Neuronal stem cell (in vitro differentiated cells): ENCODE measurements at regions not wholly inside any gene's neighbourhood (a gene's known extent, or its start where the extent isn't known, plus 50 kb on each side); places are given as distances from the start of the nearest gene placed in this dataset.

ENCODE experiments used
- DNase-seq: peaks from one replicate; pipeline ENCODE4 v3.0.0-alpha.2; 2013; ENCODE audit warnings: low spot score
- H2AFZ ChIP-seq: one replicate; pipeline ENCODE4 v1.6.1; 2013; ENCODE audit warnings: mild to moderate bottlenecking, low read length, inconsistent platforms
- H2AK5ac ChIP-seq: 2 replicates; pipeline ENCODE4 v1.6.1; 2013; ENCODE audit warnings: low read depth, mild to moderate bottlenecking, inconsistent platforms, low read length, moderate library complexity, mixed read lengths
- H2BK120ac ChIP-seq: 2 replicates; pipeline ENCODE4 v1.6.1; 2013; ENCODE audit warnings: low read depth, mild to moderate bottlenecking, inconsistent platforms, low read length, moderate library complexity, mixed read lengths
- H2BK12ac ChIP-seq: one replicate; pipeline ENCODE4 v1.6.1; 2013; ENCODE audit warnings: low read length, inconsistent platforms
- H2BK15ac ChIP-seq: 2 replicates; pipeline ENCODE4 v1.6.1; 2013; ENCODE audit warnings: mild to moderate bottlenecking, low read length, inconsistent platforms, mixed read lengths
- H2BK5ac ChIP-seq: one replicate; pipeline ENCODE4 v1.6.1; 2013; ENCODE audit warnings: inconsistent platforms, mild to moderate bottlenecking, low read length, moderate library complexity
- H3K14ac ChIP-seq: one replicate; pipeline ENCODE4 v1.6.1; 2013; ENCODE audit warnings: low read length, inconsistent platforms
- H3K18ac ChIP-seq: 2 replicates; pipeline ENCODE4 v1.6.1; 2013; ENCODE audit warnings: low read length, inconsistent platforms
- H3K23ac ChIP-seq: 2 replicates; pipeline ENCODE4 v1.6.1; 2013; ENCODE audit warnings: low read depth, mild to moderate bottlenecking, mixed read lengths, low read length, inconsistent platforms; ENCODE audit not compliant: poor library complexity
- H3K27ac ChIP-seq: replicated peaks from 3 replicates; pipeline ENCODE4 v1.5.1; 2013; ENCODE audit warnings: low read length, inconsistent platforms
- H3K27me3 ChIP-seq, 3 experiments: 2 replicates each; pipeline ENCODE4 v1.6.1; 2013; ENCODE audit warnings: low read length in 3 of 3, mild to moderate bottlenecking in 2 of 3, inconsistent platforms in 1 of 3, low read depth in 1 of 3, mixed read lengths in 1 of 3, moderate library complexity in 1 of 3; ENCODE audit not compliant: control insufficient read depth in 3 of 3, insufficient read depth in 3 of 3
- H3K36me3 ChIP-seq, 2 donors: replicated peaks in 1 of 2; 2 replicates each; pipeline ENCODE4 v1.6.1; 2013; ENCODE audit warnings: low read length in 2 of 2; ENCODE audit not compliant: control insufficient read depth in 2 of 2, insufficient read depth in 2 of 2
- H3K4ac ChIP-seq: 2 replicates; pipeline ENCODE4 v1.6.1; 2013; ENCODE audit warnings: inconsistent platforms, mild to moderate bottlenecking, low read length, moderate library complexity
- H3K4me1 ChIP-seq, 2 donors: 1 replicate in 1 of 2; 2 replicates in 1 of 2; pipeline ENCODE4 v1.6.1; 2013; ENCODE audit warnings: low read length in 2 of 2, low read depth in 1 of 2; ENCODE audit not compliant: control insufficient read depth in 2 of 2, insufficient read depth in 1 of 2
- H3K4me2 ChIP-seq: one replicate; pipeline ENCODE4 v1.6.1; 2013; ENCODE audit warnings: mild to moderate bottlenecking, low read length, inconsistent platforms; ENCODE audit not compliant: insufficient read depth, poor library complexity, severe bottlenecking
- H3K4me3 ChIP-seq, 2 donors: 2 replicates each; pipeline ENCODE4 v1.5.1; 2013; ENCODE audit warnings: low read length in 2 of 2, mild to moderate bottlenecking in 2 of 2, inconsistent platforms in 1 of 2, moderate library complexity in 1 of 2
- H3K79me1 ChIP-seq: one replicate; pipeline ENCODE4 v1.6.1; 2013; ENCODE audit warnings: low read depth, mild to moderate bottlenecking, inconsistent platforms, low read length, moderate library complexity
- H3K9ac ChIP-seq: one replicate; pipeline ENCODE4 v1.6.1; 2013; ENCODE audit warnings: mild to moderate bottlenecking, low read depth, low read length, inconsistent platforms; ENCODE audit not compliant: poor library complexity
- H3K9me3 ChIP-seq, 2 donors: replicated peaks in 1 of 2; 2 replicates each; pipeline versions ENCODE3 to v1.6.1; 2013; ENCODE audit warnings: low read length in 2 of 2, mild to moderate bottlenecking in 2 of 2, inconsistent platforms in 1 of 2, low read depth in 1 of 2, mixed read lengths in 1 of 2, moderate library complexity in 1 of 2; ENCODE audit not compliant: control insufficient read depth in 2 of 2, insufficient read depth in 1 of 2
- H4K8ac ChIP-seq: one replicate; pipeline ENCODE4 v1.6.1; 2013; ENCODE audit warnings: low read depth, mild to moderate bottlenecking, inconsistent platforms, low read length, moderate library complexity
- H4K91ac ChIP-seq: one replicate; pipeline ENCODE4 v1.6.1; 2013; ENCODE audit warnings: low read length, low read depth, mild to moderate bottlenecking, inconsistent platforms; ENCODE audit not compliant: poor library complexity
- WGBS, 2 donors: extraction: QIAGEN DNeasy Blood & Tissue Kit; methylation state at CpG; one replicate each; pipeline ENCODE4 v1.1.7; 2013; ENCODE audit warnings: missing lambda C conversion rate in 2 of 2, mixed read lengths in 1 of 2; ENCODE audit not compliant: insufficient read length in 2 of 2, insufficient replicate concordance in 1 of 2; ENCODE audit errors: extremely low coverage in 2 of 2; 5-methylcytosine and 5-hydroxymethylcytosine counted together

DNA sequence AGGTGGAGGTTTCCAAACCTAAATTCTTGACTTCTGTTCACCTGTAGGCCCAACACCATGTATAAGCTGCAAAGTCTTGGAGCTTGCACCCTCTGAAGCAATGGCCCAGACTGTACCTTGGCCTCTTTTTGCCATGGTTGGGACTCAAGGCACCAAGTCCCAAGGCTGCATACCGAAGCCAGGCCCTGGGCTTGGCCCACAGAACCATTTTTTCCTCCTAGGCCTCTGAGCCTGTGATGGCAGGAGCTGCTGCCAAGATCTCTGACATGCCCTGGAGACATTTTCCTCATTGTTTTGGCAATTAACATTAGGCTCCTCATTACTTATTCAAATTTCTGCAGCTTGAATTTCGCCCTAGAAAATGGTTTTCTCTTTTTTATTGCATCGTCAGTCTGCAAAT is 297.9 kb downstream of the OXSM start:
- Histone ChIP-seq H2BK5ac (no peak overlapping the region), H3K27me3 (no peaks in the 10 kb centered on the region), H3K36me3 (no peaks in the 10 kb centered on the region), H4K8ac (no peak overlapping the region), H2BK120ac (no peak overlapping the region), H2AK5ac (no peak overlapping the region), H3K14ac (no peak overlapping the region), H3K18ac (no peak overlapping the region), H3K9me3 (peaks cover 0 to 5% of the 10 kb centered on the region in 2 donors), H2BK15ac (no peak overlapping the region), H3K4me3 (no peak overlapping the region), H4K91ac (no peak overlapping the region), H3K4ac (no peak overlapping the region), H3K4me2 (no peak overlapping the region), H3K27ac (no peak overlapping the region), H2AFZ (no peak overlapping the region), H2BK12ac (no peak overlapping the region), H3K79me1 (no peaks in the 10 kb centered on the region), H3K9ac (no peak overlapping the region), H3K23ac (no peak overlapping the region), H3K4me1 (no peaks in the 10 kb centered on the region)
- WGBS, 2 donors: no CpG with 5 or more reads among the region's 3 CpGs
- no peak for DNase-seq

DNA sequence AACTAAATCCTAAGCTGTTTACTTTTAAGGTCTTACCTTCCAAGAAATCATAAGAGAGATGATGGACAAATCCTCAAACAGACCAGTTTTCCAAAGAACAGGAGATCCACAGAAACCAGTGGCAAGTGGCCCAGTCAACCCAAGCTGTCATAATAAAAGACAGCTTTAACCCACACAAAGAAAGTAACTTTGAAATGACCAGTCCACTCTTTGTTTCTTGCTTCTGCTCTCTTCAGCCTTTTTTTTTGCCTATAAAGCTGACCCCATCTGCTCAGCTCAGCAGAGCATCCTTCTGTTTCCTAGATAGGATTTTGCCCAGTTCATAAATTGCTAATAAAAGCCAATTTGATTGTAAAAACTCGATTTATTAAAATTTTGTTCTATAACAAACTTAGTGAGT is 299.4 kb downstream of the OXSM start:
- no CpG with 5 or more reads among the region's 1 CpG for WGBS, 2 donors
- no peak overlapping the region for H3K14ac ChIP-seq

GRCh38 chr3:26090589-26090988 is 300.7 kb downstream of the OXSM start:
- H3K18ac ChIP-seq: no peak overlapping the region
- H3K4me1 ChIP-seq: no peaks in the 10 kb centered on the region
- peak overlapping the region in 1 of 2 donors; percentile 16 for H3K4me3 ChIP-seq
- H2BK12ac ChIP-seq: no peak overlapping the region
- H3K27ac ChIP-seq: no peak overlapping the region
- H4K8ac ChIP-seq: no peak overlapping the region
- DNase-seq: no peak
- peaks cover 0 to 5% of the 10 kb centered on the region in 2 donors for H3K9me3 ChIP-seq
- no peak overlapping the region for H2BK15ac ChIP-seq
- H2AFZ ChIP-seq: no peak overlapping the region
- no peak overlapping the region for H4K91ac ChIP-seq
- H3K4me2 ChIP-seq: no peak overlapping the region
- no peak overlapping the region for H3K23ac ChIP-seq
- H2BK5ac ChIP-seq: no peak overlapping the region
- no peak overlapping the region for H3K9ac ChIP-seq
- H3K4ac ChIP-seq: no peak overlapping the region
- no peak overlapping the region for H2BK120ac ChIP-seq
- no peaks in the 10 kb centered on the region for H3K36me3 ChIP-seq
- H2AK5ac ChIP-seq: no peak overlapping the region
- H3K27me3 ChIP-seq: no peaks in the 10 kb centered on the region
- WGBS, 2 donors: no CpG with 5 or more reads among the region's 2 CpGs
- H3K14ac ChIP-seq: no peak overlapping the region
- no peaks in the 10 kb centered on the region for H3K79me1 ChIP-seq

More for the DNA sequence above, 299.4 kb downstream of the OXSM start:
- Histone ChIP-seq H3K18ac (no peak overlapping the region), H2BK5ac (no peak overlapping the region), H2BK15ac (no peak overlapping the region), H3K27ac (no peak overlapping the region), H3K4me2 (no peak overlapping the region), H2AK5ac (no peak overlapping the region), H2BK120ac (no peak overlapping the region), H3K27me3 (no peaks in the 10 kb centered on the region), H4K8ac (no peak overlapping the region), H3K4me1 (no peaks in the 10 kb centered on the region), H2AFZ (no peak overlapping the region), H3K4ac (no peak overlapping the region), H3K79me1 (no peaks in the 10 kb centered on the region), H3K9me3 (peaks cover 0 to 5% of the 10 kb centered on the region in 2 donors), H3K9ac (no peak overlapping the region), H2BK12ac (no peak overlapping the region), H3K23ac (no peak overlapping the region), H3K4me3 (no peak overlapping the region), H4K91ac (no peak overlapping the region), H3K36me3 (no peaks in the 10 kb centered on the region)
- no peak for DNase-seq

DNA sequence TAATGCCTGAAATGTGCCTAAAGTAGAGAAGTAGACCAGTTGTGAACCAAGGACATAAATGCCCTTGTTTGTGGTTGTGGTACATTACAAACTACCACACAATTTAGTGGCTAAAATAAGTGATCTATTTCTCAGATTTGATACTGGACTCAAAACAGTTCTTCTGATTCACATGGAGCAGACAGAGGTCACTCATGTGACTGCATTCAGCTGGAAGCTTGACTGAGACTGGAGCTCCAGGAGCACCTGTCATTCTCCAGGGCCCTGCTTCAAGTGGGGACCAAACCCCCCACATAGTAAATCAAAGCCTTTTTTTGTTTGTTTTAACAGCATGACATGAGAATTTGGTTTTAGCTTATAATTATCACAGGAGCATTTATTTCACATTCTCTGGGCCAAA is 301.2 kb downstream of the OXSM start:
- H3K4ac ChIP-seq: no peak overlapping the region
- H3K4me1 ChIP-seq: no peaks in the 10 kb centered on the region
- no peak overlapping the region for H3K9ac ChIP-seq
- DNase-seq: no peak
- H3K14ac ChIP-seq: no peak overlapping the region
- no peak overlapping the region for H2AFZ ChIP-seq
- H3K23ac ChIP-seq: no peak overlapping the region
- no peaks in the 10 kb centered on the region for H3K79me1 ChIP-seq
- H3K9me3 ChIP-seq: peaks cover 0 to 5% of the 10 kb centered on the region in 2 donors
- H2BK15ac ChIP-seq: no peak overlapping the region
- H2BK120ac ChIP-seq: no peak overlapping the region
- no peak overlapping the region for H3K4me2 ChIP-seq
- no peak overlapping the region for H4K91ac ChIP-seq
- no peak overlapping the region for H3K4me3 ChIP-seq
- no peak overlapping the region for H2BK12ac ChIP-seq
- no peak overlapping the region for H3K27ac ChIP-seq
- no peak overlapping the region for H3K18ac ChIP-seq
- H2BK5ac ChIP-seq: no peak overlapping the region
- H3K36me3 ChIP-seq: no peaks in the 10 kb centered on the region
- no peaks in the 10 kb centered on the region for H3K27me3 ChIP-seq
- no peak overlapping the region for H2AK5ac ChIP-seq
- no peak overlapping the region for H4K8ac ChIP-seq
